ENCODE measurements at regions not wholly inside any gene's neighbourhood (a gene's known extent, or its start where the extent isn't known, plus 50 kb on each side); places are given as distances from the start of the nearest gene placed in this dataset.

DNA sequence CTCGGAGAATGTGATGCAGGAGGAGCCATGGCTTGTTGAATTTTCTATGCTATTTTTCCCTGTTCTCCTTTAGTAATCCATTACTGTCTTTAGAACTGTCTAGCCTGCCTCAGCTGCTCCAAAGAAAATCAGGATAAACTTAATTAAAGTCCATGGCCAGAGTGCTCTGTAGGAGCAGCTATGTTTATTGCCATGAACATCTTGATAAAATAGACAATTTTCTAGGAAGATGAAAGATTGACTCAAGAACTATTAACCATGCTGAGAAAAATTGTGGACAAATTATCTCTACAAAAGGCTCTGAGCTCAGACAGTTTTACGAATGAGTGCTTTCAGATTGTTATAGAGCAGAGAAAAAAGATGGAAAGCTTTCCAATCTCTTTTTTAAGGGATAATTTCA lies 193.0 kb downstream of the TTC32 start:
- TF ChIP-seq BHLHE40 (IDR thresholded peaks at IDR 0.05; ENCODE audit: borderline replicate concordance) (no peak), ZNF384 (IDR thresholded peaks at IDR 0.05) (no peak), FOXK2 (IDR thresholded peaks at IDR 0.05) (no peak), FOXM1 (IDR thresholded peaks at IDR 0.05; ENCODE audit: borderline replicate concordance) (no peak), ELF4 (IDR thresholded peaks at IDR 0.05) (no peak), SP1 (IDR thresholded peaks at IDR 0.05) (no peak), NFRKB (IDR thresholded peaks at IDR 0.05) (no peak), SUZ12 (IDR thresholded peaks at IDR 0.05) (no peak), CTBP1 (IDR thresholded peaks at IDR 0.05; ENCODE audit: borderline replicate concordance) (no peak)
